Osteoblast (primary cell): ENCODE measurements at regions not wholly inside any gene's neighbourhood (a gene's known extent, or its start where the extent isn't known, plus 50 kb on each side); places are given as distances from the start of the nearest gene placed in this dataset.

ENCODE experiments used
- DNase-seq: peaks from one replicate; pipeline ENCODE4 v3.0.0; 2011; ENCODE audit warnings: low spot score, mixed read lengths; ENCODE audit not compliant: insufficient read length; ENCODE audit errors: missing footprints
- H2AFZ ChIP-seq: 2 replicates; pipeline ENCODE4 v1.6.0; 2011; ENCODE audit warnings: mild to moderate bottlenecking, low read length
- H3K27ac ChIP-seq: 2 replicates; pipeline ENCODE4 v1.5.1; 2011; ENCODE audit warnings: mild to moderate bottlenecking, low read depth, low read length, moderate library complexity
- H3K27me3 ChIP-seq: 2 replicates; pipeline ENCODE4 v1.6.0; 2012; ENCODE audit warnings: mild to moderate bottlenecking, control low read depth, inconsistent platforms, low read length, moderate library complexity; ENCODE audit not compliant: insufficient read depth
- H3K36me3 ChIP-seq: 2 replicates; pipeline ENCODE4 v1.5.1; 2011; ENCODE audit warnings: mild to moderate bottlenecking, low read length, control low read depth, moderate library complexity; ENCODE audit not compliant: insufficient read depth
- H3K4me1 ChIP-seq: 2 replicates; pipeline ENCODE4 v1.5.1; 2011; ENCODE audit warnings: mild to moderate bottlenecking, low read length, control low read depth, moderate library complexity; ENCODE audit not compliant: insufficient read depth
- H3K4me2 ChIP-seq: 2 replicates; pipeline ENCODE4 v1.6.0; 2011; ENCODE audit warnings: mild to moderate bottlenecking, low read length; ENCODE audit not compliant: insufficient read depth
- H3K4me3 ChIP-seq: fragments of 200-600 bp; sonication (generic); 3 replicates; pipeline ENCODE4 v1.5.1; 2012; ENCODE audit warnings: mild to moderate bottlenecking, low read length, inconsistent platforms; ENCODE audit not compliant: insufficient read depth
- H3K79me2 ChIP-seq: 2 replicates; pipeline ENCODE4 v1.6.0; 2012; ENCODE audit warnings: mild to moderate bottlenecking, low read length, control low read depth, inconsistent platforms; ENCODE audit not compliant: insufficient read depth
- H3K9me3 ChIP-seq: 2 replicates; pipeline ENCODE4 v1.5.1; 2011; ENCODE audit warnings: low read depth, low read length, control low read depth
- H4K20me1 ChIP-seq: 2 replicates; pipeline ENCODE4 v1.6.0; 2012; ENCODE audit warnings: mild to moderate bottlenecking, low read length, control low read depth; ENCODE audit not compliant: insufficient read depth
- CTCF ChIP-seq: IDR thresholded peaks from 2 replicates; pipeline ENCODE4 v1.5.1; 2011; ENCODE audit warnings: mild to moderate bottlenecking, low read depth, low read length, moderate library complexity; ENCODE audit errors: extremely low read depth

GRCh38 chr11:86861810-86862209 is 61.5 kb downstream of the PRSS23 start:
- Histone ChIP-seq H3K27ac (no peak overlapping the region), H3K4me2 (no peak overlapping the region), H3K4me3 (no peak overlapping the region), H3K79me2 (no peaks in the 10 kb centered on the region), H3K9me3 (no peaks in the 10 kb centered on the region), H3K27me3 (no peaks in the 10 kb centered on the region), H3K4me1 (no peaks in the 10 kb centered on the region), H3K36me3 (no peaks in the 10 kb centered on the region), H4K20me1 (no peaks in the 10 kb centered on the region), H2AFZ (no peak overlapping the region)
- DNase-seq, result peak; percentile 60
- peak; percentile 22 for TF ChIP-seq CTCF

- H3K36me3 ChIP-seq, result no peaks in the 10 kb centered on the region
- H3K27ac ChIP-seq, result no peak overlapping the region
- H4K20me1 ChIP-seq, result no peaks in the 10 kb centered on the region
- no peak overlapping the region for H2AFZ ChIP-seq
- H3K27me3 ChIP-seq, result no peaks in the 10 kb centered on the region
- no peaks in the 10 kb centered on the region for H3K9me3 ChIP-seq
- H3K4me2 ChIP-seq, result no peak overlapping the region
- H3K4me1 ChIP-seq, result no peaks in the 10 kb centered on the region
- TF ChIP-seq CTCF, result no peak
- no peaks in the 10 kb centered on the region for H3K79me2 ChIP-seq
- H3K4me3 ChIP-seq, result no peak overlapping the region
- DNase-seq, result no peak
Measured at GRCh38 chr11:86863476-86863875, 63.1 kb downstream of the PRSS23 start.

GRCh38 chr11:86865436-86865835 is 65.1 kb downstream of the PRSS23 start:
- H4K20me1 ChIP-seq, result no peaks in the 10 kb centered on the region
- H3K4me3 ChIP-seq, result no peak overlapping the region
- H3K4me1 ChIP-seq, result no peaks in the 10 kb centered on the region
- no peak overlapping the region for H3K4me2 ChIP-seq
- H3K27ac ChIP-seq, result no peak overlapping the region
- H3K36me3 ChIP-seq, result no peaks in the 10 kb centered on the region
- no peak for DNase-seq
- no peak for TF ChIP-seq CTCF
- no peaks in the 10 kb centered on the region for H3K79me2 ChIP-seq
- H2AFZ ChIP-seq, result no peak overlapping the region
- no peaks in the 10 kb centered on the region for H3K9me3 ChIP-seq
- no peaks in the 10 kb centered on the region for H3K27me3 ChIP-seq

- peak overlapping the region; percentile 19 for H2AFZ ChIP-seq
- DNase-seq, result no peak
- no peak for TF ChIP-seq CTCF
- no peaks in the 10 kb centered on the region for H3K27me3 ChIP-seq
- H3K27ac ChIP-seq, result no peak overlapping the region
- no peak overlapping the region for H3K4me2 ChIP-seq
- H3K36me3 ChIP-seq, result no peaks in the 10 kb centered on the region
- no peaks in the 10 kb centered on the region for H4K20me1 ChIP-seq
- H3K79me2 ChIP-seq, result no peaks in the 10 kb centered on the region
- H3K4me3 ChIP-seq, result no peak overlapping the region
- no peaks in the 10 kb centered on the region for H3K9me3 ChIP-seq
- no peaks in the 10 kb centered on the region for H3K4me1 ChIP-seq
Measured at GRCh38 chr11:86869531-86869930, 69.2 kb downstream of the PRSS23 start.
